ENCODE measurements at regions not wholly inside any gene's neighbourhood (a gene's known extent, or its start where the extent isn't known, plus 50 kb on each side); places are given as distances from the start of the nearest gene placed in this dataset.

DNA sequence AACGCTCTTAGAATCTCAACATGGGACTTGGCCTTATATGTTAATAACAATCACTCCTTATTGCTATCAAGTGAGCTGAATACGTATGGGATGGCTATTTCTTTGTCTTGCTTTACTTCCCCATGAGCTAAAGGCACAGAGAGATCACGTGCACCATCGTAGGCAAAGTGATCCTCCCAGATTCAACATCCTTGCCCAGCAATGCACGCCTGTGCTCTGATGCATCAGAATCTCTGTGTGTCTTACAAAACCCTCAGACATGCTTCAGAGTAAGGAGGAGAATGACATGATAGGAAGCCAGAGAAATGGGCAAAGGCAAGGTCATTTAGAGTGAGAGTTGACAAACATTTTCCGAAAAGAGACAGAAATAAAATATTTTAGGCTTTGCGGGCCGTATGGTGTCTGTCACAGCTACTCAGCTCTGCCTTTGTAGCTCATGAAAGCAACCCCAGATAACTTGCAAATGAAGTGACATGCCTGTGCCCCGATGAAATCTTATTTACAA lies 277.6 kb upstream of the CDH4 start:
- no peak for DNase-seq
- Histone ChIP-seq H3K27ac (ENCODE audit: insufficient read depth, low read length) (no peak overlapping the region), H2BK120ac (ENCODE audit: low read depth, low read length) (no peak overlapping the region), H2BK20ac (ENCODE audit: low read depth, low read length) (no peak overlapping the region), H4K5ac (ENCODE audit: low read depth, low read length) (no peak overlapping the region), H3K4ac (ENCODE audit: low read depth, low read length) (no peak overlapping the region), H3K18ac (ENCODE audit: low read depth, low read length) (no peak overlapping the region), H3K4me1 (ENCODE audit: control insufficient read depth, insufficient read depth, low read length) (no peaks in the 10 kb centered on the region), H2AFZ (replicated peaks; ENCODE audit: low read length, poor library complexity) (no peak overlapping the region), H2BK15ac (ENCODE audit: low read depth, low read length) (no peak overlapping the region), H4K8ac (ENCODE audit: low read depth in 2 of 2, low read length in 2 of 2) (no peak overlapping the region), H3K9ac (ENCODE audit: low read depth, low read length) (no peak overlapping the region), H3K4me2 (ENCODE audit: low read depth, low read length) (no peak overlapping the region), H3K9me3 (ENCODE audit: control insufficient read depth, insufficient read depth, low read length) (peaks cover 16% of the 10 kb centered on the region), H3K14ac (replicated peaks; ENCODE audit: low read depth, low read length) (no peak overlapping the region), H2AK9ac (replicated peaks; ENCODE audit: low read depth, low read length, poor library complexity) (no peak overlapping the region), H4K91ac (ENCODE audit: insufficient read depth, low read depth, low read length) (no peak overlapping the region), H2BK5ac (ENCODE audit: low read depth, low read length, poor library complexity, severe bottlenecking) (no peak overlapping the region), H3K36me3 (ENCODE audit: control insufficient read depth, insufficient read depth, low read length) (no peaks in the 10 kb centered on the region), H3K9me1 (ENCODE audit: insufficient read depth, low read length) (no peaks in the 10 kb centered on the region), H3K56ac (ENCODE audit: extremely low read depth, insufficient read depth, low read length) (no peak overlapping the region), H3K4me3 (ENCODE audit: insufficient read depth, low read depth, low read length) (no peak overlapping the region), H2AK5ac (ENCODE audit: low read depth, low read length) (no peak overlapping the region), H4K20me1 (ENCODE audit: insufficient read depth, low read length) (no peaks in the 10 kb centered on the region), H3K79me1 (ENCODE audit: low read depth in 1 of 2, low read length in 2 of 2) (no peaks in the 10 kb centered on the region), H3K27me3 (ENCODE audit: control insufficient read depth, insufficient read depth, low read length) (no peaks in the 10 kb centered on the region), H3K23ac (ENCODE audit: low read depth, low read length) (no peak overlapping the region)
- ATAC-seq (ENCODE audit: low read depth) = no peak
- in situ Hi-C loops (cut with MboI; ENCODE audit: low sequenced_read_pairs) = no loop called here
- WGBS, 2 experiments (ENCODE audit: extremely low coverage in 2 of 2, insufficient read length in 1 of 2) = no CpG with 5 or more reads among the region's 9 CpGs
- ChIA-PET CTCF (no interaction called here), POLR2A (ENCODE audit: unreplicated experiment) (no interaction called here)
- no TSS peak for BruUV-seq (replicated peaks)
- dilution Hi-C loops (cut with HindIII; ENCODE audit: low sequenced_read_pairs, unreplicated experiment) = no loop called here
- TF ChIP-seq SMC3 (IDR thresholded peaks at IDR 0.05; ENCODE audit: low read depth, low read length) (no peak), POLR2A (IDR thresholded peaks at IDR 0.05; ENCODE audit: low read depth, low read length) (no peak), USF2 (IDR thresholded peaks at IDR 0.05; ENCODE audit: low read depth, low read length) (no peak)
- intact Hi-C loops (cut with micrococcal nuclease) = no loop called here
